SIG-M5 treated with dmso at 0.1 percent for 504 hours (cell line): ENCODE measurements at regions not wholly inside any gene's neighbourhood (a gene's known extent, or its start where the extent isn't known, plus 50 kb on each side); places are given as distances from the start of the nearest gene placed in this dataset.
A peak's percentile ranks its signal among the peaks of the same experiment; 100 is the strongest.
"Not testable (repeated sequence)": the region's sequence is repeated elsewhere in the genome, so short reads cannot be mapped to it uniquely, and the experiment has no call there.

Source experiments
- DNase-seq: peaks from one replicate; lab custom pipeline; 2025; ENCODE audit not compliant: unreplicated experiment; lab: John Stamatoyannopoulos, UW

DNA sequence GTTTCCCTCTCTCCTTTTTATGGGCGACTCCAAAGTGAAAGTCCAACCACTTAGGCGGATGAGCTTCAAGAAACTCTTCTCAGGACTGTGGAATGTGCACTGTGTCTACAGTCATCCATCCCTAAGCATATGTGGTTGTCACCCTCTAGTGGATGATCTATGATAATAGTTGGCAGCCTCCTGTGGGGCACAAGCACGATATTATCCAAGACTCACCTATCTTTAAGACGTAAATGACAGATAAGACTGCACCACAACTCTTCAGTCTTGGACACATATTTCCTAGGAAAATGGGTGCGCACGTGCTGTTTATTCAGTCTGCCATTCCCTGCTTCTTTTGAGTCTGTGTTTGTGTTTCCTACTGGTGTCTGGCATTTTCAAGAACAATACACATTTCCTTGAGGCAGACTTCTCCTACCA is 145.5 kb upstream of the CTAGE1 start:
- DNase-seq, result peak; percentile 59

DNA sequence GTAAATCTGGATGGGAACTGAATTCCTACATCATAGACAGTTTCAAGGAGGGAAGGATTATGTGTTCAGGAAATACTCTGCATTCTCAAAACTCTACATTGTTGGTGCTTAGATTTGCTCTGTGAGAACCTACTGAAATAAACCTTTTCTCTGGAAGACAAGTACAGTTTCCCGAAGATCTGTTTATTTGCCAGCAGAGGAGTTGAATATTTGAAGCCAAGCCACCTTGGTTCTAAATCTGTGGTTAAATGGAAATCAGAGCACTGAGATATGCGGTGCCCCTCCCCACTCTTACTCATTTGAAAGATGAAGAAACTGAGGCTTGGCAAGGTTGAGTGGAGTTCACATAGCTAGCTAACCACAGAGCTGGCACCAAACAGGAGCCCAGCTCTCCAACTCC is 146.3 kb upstream of the CTAGE1 start:
- no peak for DNase-seq

DNA sequence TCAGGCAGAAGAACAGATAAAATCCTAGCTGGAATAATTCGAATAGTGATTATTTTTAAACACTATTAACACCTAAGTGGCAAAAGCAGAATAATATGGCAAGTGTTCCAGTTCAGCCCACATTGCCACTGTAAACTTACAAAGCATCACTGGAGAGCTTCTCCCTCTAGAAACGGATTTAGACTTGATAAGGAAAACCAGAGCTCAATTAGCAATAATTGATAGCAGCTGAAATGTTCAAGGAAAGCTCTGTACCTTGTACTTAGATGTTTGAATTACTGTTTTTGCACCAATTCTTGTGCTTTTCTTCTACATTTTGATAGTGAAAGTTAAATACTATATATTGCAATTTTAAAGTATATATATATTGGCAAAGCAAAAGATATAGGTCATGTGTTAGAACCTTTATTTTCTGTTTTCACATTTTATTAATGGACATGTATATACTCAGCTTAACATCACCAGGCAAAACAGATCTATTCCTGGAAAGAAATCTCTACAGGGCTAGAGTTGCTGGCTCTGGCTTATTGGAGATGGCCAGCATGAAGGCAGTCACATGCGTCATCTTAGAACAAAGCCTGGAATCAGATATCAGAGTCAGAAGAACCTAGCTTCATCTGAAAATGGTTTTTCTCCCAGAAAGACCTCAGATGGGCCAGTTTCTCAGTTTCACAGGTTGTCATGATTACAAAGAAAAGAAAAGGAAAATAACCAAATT is 149.1 kb upstream of the CTAGE1 start:
- DNase-seq, result no peak

DNA sequence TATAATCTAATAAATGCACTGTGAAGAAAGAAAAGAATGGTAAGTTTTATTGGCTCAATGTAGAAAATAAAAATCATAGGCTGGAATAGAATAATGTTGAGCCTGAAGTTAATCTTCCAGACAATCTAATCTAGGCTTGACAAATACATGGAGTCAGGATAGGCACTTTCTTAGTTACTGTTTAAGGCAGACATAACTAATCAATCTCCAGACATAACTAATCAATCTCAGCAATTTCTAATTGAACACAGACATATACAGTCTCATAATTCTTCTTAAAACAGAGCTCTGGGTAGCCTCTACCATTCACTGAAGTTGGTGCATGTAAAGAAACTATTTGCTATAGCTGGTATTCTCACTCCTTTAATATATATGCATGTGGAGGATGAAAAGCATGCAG is 150.1 kb upstream of the CTAGE1 start:
- DNase-seq, result no peak

DNA sequence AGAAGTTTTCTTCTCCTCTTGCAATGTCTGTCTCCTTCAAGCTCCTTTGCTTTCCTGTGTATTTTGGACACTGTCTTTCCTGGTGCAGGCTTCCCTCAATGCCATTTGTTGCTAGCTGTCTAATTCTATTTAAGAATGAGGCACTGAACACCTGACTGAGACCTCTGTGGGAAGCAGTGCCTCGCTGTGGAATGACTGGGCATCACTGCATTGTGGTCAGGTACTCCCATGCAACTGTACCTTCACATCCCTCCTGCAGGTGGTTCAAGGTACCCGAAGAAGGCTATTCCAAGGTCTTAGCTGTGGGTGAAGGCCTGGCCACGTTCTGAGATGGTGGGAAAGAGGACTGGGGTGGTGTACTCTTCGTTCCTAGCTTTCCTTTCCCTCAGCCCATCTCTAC is 152.8 kb upstream of the CTAGE1 start:
- DNase-seq, result no peak

DNA sequence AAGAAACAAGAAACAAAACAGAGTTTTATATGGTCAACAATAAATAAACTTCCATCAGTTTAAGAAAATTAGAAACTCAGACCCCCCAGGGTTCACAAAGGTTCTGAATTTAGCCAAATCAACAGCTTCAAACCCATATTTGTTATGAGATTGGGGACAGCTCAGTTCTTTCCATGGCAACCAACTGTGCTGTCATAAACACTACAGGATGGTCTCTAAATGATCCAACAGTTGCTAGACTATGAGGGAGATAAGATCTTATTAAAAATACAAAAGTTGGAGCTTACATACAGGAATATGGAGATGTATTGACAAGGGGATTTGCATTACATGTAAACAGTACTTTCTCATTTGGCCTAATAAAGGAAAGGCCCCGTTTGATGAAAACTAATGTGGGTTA is 154.6 kb upstream of the CTAGE1 start:
- DNase-seq, result no peak

DNA sequence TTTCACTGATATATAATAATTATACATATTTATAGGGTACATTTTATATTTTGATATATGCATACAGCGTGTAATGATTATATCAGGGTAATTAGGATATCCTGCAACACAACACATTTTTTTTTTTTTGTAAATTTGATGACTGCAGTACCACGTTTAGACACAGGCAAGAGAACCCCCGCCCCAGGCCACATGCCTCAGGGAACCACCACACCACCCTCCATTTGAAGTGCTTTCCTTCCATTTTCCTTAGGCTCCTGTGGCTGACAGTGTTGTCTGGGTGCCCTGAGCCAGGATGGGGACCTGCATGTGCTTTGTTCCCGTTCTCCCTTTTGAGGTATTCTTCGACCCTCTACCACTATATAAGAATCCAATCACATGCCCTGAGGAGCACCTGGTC is 161.6 kb upstream of the CTAGE1 start:
- DNase-seq, result no peak

DNA sequence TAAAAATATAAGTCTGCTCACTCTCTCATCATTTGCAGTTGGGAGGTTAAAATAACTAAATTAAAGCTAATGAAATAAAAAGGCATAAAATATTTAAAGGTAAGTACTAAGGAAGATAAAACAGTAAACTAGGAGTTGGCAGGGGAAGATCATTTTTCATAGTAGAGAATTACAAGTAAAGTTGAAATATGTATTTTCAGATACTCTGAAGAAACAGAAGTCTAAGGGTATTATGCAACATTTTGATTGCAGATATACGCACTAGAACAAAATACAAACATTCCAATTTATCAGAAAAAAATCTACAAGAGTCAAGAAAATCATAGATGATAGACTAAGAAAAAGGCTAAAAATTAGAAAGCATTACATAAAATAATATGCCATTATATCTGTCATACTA is 167.6 kb upstream of the CTAGE1 start:
- no peak for DNase-seq

DNA sequence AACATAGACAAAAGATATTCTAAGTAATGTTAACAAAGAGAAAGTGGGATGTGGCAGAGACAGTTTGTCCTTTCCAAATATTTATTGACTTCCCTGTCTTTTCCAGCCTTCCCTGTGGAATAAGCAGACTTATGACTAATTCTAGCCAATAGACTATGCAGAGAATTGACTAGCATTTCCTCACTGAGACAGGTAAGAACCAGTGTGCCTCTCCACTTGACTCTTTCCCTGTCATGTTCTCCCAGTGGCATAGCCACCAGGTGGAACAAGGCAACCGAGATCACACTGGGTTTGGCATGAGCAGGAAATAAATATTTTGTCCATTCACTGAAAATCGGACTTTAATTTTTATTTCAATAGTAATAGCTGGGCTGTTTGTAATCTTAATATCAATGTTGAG is 168.1 kb upstream of the CTAGE1 start:
- DNase-seq, result no peak

DNA sequence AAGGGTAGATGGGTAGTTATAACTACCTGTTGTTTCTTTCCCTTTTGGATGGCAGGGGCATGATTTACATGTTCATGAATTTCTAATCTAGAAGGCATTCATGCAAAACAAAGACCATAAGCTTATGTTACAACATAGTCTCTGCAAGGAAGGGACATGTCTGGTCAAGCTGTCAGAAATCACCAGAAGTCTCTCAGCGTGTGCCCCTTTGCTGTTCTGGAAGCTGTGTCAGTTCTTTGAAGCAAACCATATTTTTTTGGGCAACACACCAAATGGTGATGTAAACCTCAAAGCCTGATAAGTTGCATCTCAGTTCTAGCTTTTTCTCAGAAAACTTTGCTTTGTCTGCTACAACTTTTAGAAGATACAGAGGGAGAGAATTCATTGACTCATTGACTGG is 173.5 kb upstream of the CTAGE1 start:
- DNase-seq, result no peak

DNA sequence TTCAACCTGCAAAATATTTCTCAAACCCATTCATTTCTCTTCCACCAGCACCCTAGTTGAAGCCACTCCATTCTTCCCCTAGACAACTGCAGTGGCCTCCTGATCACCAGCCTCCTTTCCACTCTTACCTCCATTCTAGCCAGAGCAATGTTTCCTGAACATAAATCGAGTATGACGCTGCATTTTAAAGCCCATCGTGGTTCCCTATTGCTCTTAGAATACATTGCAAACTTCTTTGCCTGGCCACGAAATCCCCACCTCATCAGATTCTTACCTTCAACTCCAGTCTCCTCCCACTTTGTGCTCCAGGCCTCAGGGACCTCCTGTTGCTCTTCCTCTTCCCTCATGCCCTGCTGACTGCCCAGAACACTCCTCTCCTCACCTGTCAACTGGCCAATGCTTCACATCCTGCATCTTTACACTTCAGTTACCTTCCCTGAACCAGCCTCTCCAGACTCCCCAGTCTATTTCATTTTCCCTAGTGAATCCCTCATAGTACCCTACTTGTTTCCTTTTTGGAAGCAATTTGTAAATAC is 176.5 kb upstream of the CTAGE1 start:
- DNase-seq, result no peak

DNA sequence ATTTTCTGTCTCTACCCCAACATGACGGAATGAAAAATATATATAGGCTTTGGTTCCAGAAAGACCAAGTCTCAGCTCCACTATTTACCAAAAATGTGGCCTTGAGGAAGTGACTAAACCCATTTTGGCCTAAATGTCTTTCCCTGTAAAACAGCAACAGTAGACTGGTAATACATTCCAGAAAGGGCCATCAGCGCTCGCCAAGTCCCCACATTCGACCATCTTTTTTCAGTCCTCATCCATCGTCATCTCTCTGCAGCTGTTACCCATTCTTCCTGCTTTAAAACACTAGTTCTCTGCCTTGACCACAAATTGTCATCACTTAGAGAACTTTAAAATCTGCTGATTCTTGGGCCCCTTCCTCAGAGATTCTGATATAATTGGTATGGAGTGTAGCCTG is 183.8 kb upstream of the CTAGE1 start:
- DNase-seq, result no peak

DNA sequence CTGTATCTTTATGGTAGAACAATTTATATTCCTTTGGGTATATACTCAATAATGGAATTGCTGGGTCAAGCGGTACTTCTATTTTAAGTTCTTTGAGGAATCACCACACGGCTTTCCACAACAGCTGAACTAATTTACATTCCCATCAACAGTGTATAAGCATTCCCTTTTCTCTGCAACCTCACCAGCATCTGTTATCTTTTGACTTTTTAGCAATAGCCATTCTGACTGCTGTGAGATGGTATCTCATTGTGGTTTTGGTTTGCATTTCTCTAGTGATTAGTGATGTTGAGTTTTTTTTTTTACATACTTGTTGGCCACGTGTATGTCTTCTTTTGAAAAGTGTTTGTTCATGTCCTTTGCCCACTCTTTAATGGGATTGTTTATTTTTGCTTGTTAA is 184.7 kb upstream of the CTAGE1 start:
- not testable (repeated sequence) for DNase-seq

DNA sequence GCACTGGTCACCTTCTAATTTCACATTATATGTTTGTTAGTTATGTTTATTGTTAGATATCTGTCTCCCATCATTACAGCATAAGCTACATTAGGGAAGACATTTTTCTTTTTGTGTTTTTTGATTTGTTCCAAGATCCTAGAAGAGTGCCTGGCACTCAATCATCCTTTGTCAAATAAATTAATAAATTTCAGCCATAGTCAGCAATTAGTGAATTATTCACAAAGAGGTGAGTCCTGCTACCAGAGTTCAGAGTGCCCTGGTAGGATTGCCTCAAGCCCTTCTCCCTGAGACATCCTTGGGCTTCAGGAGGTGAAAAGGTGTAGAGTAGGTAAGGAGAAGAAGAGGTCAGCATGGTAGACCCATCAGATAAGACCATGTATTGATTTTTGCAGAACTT is 186.2 kb upstream of the CTAGE1 start:
- DNase-seq, result no peak

DNA sequence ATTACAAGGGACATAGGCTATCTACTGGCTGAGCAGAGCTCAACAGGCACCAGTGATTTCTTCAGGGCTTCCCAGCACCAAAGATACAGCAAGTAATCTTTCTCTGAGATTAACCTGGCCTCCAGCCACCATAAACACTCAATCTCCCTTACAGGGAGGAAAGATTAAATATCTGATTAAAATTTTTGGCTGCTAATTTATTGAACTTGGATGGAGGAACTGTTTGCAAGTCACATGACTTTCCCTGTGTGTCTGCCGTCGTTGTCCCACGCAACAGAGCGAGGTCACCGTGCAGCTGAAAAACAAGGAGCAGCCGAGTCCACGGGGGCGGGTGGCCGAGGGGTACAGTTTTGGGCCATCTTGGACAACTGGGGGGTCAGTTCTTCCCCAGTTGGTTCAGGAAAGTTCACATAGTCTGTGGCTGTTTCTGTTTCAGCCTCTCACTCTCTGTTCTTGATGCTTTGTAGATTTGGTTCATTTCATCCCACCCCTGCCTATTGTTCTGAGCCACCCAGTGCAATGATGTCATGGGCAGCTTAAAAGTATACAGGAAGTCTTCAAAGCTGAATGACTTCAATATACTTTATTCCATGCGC is 186.8 kb upstream of the CTAGE1 start:
- no peak for DNase-seq

DNA sequence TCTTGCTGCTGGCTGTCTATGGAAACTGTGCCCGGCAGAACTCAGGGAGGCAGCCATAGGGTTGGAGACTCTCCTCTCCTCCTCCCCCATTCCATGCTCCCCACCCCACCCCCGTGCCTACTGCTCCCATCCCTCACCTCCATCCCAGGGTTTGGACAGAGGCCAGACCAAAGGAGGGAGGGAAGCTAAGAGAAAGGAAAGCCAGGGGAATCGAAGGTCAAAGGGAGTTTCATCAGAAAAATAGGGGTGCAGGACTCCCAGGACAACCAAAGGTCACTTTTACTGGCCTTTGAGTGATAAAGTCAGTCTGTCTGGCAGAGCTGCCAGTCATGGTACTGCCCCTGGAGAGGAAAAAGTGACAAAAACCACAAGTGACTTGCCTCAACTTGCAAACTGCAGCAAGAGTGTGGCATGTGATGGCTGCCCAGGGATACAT is 187.3 kb upstream of the CTAGE1 start:
- DNase-seq, result no peak

DNA sequence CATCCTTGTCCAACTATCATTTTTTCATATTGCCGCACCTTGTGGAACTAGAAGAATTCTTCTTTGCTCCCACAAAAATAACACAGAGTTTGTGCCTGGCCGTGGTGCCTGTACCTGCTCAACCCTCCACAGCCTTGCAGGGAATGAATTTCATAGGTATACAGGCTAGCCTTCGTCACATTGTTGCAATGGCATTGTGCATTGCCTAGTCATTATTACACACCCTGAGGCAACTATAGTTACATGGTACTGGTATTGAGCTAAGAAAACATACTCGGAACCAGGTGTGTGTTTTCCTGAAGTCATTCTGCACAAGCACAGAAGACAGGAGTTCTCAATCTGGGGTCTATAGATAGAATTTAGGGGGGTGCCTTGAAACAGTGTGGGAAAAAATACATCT is 188.0 kb upstream of the CTAGE1 start:
- no peak for DNase-seq

DNA sequence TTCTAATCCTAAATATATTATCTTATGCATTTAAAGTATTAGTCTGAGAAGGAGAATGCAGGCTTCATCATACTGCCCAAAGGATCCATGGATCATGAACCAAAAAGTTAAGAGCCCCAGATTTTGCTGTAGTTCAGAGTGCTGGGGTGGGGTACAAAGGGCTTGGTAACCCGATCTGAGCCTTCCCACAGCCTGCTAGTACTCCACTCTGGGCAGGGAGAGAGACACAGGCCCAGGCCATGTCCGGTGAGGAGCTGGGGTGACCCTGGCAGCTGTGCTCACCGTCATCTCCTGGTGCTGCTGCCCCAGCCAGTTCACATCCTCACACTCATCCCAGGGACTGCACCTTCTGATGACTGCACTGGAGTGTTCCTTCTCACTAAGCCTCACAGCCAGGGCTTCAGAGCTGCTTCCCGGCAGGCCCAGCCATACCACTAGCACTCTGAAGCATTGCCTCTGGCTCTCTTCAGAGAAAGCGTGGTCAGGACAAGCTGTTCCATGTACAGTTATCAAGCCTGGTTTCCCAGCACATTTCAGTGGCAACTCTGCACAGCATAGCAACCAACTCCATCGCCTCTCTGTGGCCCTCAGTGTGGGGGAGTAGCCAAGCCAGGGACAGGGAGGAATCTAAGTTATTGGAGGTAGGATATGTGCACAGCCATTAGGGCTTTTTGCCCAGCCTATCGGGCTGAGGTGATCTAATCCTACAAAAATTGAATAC is 189.0 kb upstream of the CTAGE1 start:
- DNase-seq, result no peak

DNA sequence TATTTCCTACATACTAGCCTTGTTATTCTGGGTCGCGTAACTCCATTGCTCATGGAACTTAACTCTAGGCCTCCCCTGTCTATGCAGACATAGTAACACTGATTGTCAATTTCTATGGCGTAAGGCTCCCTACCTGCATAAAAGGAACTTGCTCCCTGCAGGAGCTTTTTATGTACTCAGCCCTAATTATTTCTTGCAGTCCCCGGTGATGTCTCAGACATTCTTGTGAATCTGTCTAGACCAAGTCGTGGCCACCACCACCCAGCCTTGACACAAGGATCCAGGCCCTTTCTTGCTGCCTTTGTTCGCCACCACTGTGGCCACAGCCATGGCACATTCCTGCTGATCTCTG is 189.5 kb upstream of the CTAGE1 start:
- no peak for DNase-seq

DNA sequence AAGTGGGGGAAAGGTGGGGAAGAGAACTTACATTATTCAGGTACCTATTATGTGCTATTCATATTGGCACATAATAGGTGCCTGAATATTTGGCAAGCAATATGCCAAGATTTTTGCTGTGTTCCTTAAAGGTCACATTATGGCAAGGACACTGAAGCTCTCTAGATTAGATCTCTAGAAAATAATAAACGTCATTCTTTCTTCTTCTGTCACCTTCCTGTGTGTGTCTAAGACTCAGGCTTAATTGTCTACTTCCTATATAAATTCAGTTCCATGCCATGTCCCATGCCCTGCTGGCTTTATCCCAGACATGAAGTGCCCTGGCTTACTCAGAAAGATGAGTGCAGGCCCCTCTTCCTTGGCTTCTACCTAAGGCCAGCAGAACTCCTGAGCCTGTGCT is 191.1 kb upstream of the CTAGE1 start:
- no peak for DNase-seq

DNA sequence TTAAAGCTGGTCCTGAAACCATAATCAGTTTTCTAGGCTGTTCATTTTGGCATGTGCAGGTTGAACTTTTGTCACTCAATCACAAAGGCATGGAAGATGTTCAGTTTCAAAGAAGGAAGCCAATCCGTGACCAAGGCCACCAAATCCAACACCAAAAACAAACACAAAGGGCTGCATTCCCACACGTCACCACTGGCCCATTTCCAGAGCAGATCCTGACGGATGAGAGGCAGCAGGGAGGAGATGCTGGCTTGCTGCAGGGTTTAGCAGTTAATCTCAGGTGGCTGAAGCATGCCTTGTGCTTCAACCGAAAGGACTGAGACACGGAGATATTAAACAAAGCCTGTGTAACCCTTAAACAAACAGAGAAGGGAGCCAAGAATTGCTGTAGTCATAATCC is 191.9 kb upstream of the CTAGE1 start:
- peak; percentile 10 for DNase-seq

DNA sequence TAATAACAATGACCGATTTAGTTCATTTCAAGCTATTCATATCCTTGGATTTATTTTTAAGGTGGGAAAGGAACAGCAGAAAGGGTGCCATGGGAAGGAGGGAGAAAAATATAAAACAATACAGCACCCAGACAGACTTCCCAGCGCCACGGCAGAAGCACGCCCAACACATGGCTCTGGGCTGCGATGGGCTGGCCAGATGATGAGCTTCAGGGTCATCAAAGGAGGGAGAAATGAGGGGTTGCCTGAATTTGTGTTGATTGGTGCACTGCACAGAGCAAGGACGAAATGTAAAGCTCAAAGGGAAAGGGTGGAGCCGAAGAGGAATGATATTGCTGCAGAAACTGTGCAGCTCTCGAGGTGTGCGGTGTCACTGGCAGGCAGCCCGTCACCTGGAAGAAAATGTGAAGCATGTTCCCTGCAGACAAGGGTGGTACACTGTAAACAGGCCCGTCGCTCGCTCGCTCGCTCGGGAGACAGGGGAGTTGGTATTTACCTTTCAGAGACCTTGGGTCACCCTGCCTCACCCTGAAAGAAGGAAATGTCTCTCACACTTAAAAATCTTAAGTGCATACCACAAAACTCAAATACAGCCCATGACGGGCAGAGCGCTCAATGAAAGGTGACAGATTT is 195.5 kb upstream of the CTAGE1 start:
- no peak for DNase-seq
